ENCODE measurements at regions not wholly inside any gene's neighbourhood (a gene's known extent, or its start where the extent isn't known, plus 50 kb on each side); places are given as distances from the start of the nearest gene placed in this dataset.

DNA sequence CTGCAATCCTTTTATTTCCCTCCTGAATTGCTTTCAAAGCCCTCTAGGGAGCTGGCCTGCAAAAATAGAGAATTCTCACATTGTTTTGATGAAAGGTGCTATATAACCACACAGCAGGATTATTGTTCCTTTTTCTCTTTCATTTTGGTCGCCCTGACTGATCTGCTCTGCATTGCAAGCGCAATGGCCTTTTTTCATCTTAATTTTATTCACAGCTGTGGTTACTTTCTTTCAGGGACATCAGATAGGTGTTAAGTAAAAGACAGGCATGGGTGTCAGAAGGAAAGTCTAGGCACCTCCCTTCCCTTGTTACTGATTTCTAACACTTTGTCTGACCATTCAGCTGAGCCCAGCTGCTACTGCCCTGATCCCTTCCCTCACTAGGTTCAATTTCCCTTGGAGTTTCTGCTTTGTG lies 850.5 kb upstream of the MAP3K7 start:
- TF ChIP-seq EP300 (IDR thresholded peaks at IDR 0.05; ENCODE audit: borderline replicate concordance in 1 of 2, control insufficient read depth in 1 of 2, low read depth in 2 of 2, low read length in 2 of 2) (no peak), EZH2 (IDR thresholded peaks at IDR 0.05; ENCODE audit: borderline replicate concordance, control insufficient read depth, low read depth, low read length) (no peak), TAF1 (IDR thresholded peaks at IDR 0.05; ENCODE audit: borderline replicate concordance, low read depth, low read length) (no peak)
- TF ChIP-seq, protein P1, sequence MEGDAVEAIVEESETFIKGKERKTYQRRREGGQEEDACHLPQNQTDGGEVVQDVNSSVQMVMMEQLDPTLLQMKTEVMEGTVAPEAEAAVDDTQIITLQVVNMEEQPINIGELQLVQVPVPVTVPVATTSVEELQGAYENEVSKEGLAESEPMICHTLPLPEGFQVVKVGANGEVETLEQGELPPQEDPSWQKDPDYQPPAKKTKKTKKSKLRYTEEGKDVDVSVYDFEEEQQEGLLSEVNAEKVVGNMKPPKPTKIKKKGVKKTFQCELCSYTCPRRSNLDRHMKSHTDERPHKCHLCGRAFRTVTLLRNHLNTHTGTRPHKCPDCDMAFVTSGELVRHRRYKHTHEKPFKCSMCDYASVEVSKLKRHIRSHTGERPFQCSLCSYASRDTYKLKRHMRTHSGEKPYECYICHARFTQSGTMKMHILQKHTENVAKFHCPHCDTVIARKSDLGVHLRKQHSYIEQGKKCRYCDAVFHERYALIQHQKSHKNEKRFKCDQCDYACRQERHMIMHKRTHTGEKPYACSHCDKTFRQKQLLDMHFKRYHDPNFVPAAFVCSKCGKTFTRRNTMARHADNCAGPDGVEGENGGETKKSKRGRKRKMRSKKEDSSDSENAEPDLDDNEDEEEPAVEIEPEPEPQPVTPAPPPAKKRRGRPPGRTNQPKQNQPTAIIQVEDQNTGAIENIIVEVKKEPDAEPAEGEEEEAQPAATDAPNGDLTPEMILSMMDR (IDR thresholded peaks at IDR 0.05 in 2 of 3, conservative IDR thresholded peaks at IDR 0.05 in 1 of 3; ENCODE audit: control insufficient read depth in 2 of 3, extremely low read depth in 1 of 3, insufficient read depth in 1 of 3, low read depth in 3 of 3, low read length in 3 of 3), result no peak

Measured in GM12878 (cell line).